GM12878 (cell line): ENCODE measurements at regions not wholly inside any gene's neighbourhood (a gene's known extent, or its start where the extent isn't known, plus 50 kb on each side); places are given as distances from the start of the nearest gene placed in this dataset.
"Not testable (repeated sequence)": the region's sequence is repeated elsewhere in the genome, so short reads cannot be mapped to it uniquely, and the experiment has no call there.

Experiments
- CREB1 ChIP-seq: IDR thresholded peaks from 2 replicates; pipeline ENCODE4 v1.6.1; 2012; ENCODE audit warnings: low read depth, mild to moderate bottlenecking, inconsistent platforms
- GABPA ChIP-seq: IDR thresholded peaks from 2 replicates; pipeline ENCODE4 v1.6.1; 2014; ENCODE audit warnings: antibody characterized with exemption, low read depth, mild to moderate bottlenecking, inconsistent platforms
- GATAD2B ChIP-seq: fragments of 450-650 bp; conservative IDR thresholded peaks from 2 replicates; pipeline ENCODE4 v1.6.1; 2017; ENCODE audit warnings: low read depth, mild to moderate bottlenecking, moderate library complexity
- POLR2A ChIP-seq: IDR thresholded peaks from 2 replicates; pipeline ENCODE4 v1.6.1; 2011; ENCODE audit warnings: low read depth, mild to moderate bottlenecking, low read length
- SREBF1 ChIP-seq: IDR thresholded peaks from 2 replicates; pipeline ENCODE4 v1.6.1; 2012; ENCODE audit warnings: mild to moderate bottlenecking, low read length
- SREBF2 ChIP-seq: IDR thresholded peaks from 2 replicates; pipeline ENCODE4 v1.6.1; 2012; ENCODE audit warnings: mild to moderate bottlenecking, low read length
- TF ChIP-seq, protein P1 (sequence below): IDR thresholded peaks from 2 replicates; pipeline ENCODE4 v1.6.1; 2012; ENCODE audit warnings: low read length, inconsistent platforms
- TF ChIP-seq, protein P2 (sequence below): IDR thresholded peaks from 2 replicates; pipeline ENCODE4 v1.6.1; 2012; ENCODE audit warnings: low read depth, low read length, improper control_type of control experiment

DNA sequence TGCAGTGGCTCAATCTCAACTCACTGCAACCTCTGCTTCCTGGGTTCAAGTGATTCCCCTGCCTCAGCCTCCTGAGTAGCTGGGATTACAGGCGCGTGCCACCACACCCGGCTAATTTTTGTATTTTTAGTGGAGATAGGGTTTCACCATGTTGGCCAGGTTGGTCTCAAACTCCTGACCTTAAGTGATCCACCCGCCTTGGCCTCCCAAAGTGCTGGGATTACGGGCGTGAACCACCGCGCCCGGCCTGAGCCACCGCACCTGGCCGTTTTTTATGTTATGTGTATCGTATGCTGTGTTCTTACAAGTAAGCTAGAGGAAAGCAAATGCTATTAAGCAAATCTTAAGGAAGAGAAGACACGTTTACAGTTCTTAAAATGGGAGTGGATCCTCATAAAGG lies 141.8 kb downstream of the DNAJB6 start:
- not testable (repeated sequence) for TF ChIP-seq POLR2A, SREBF2, SREBF1, GABPA, CREB1, GATAD2B
- TF ChIP-seq, protein P1, sequence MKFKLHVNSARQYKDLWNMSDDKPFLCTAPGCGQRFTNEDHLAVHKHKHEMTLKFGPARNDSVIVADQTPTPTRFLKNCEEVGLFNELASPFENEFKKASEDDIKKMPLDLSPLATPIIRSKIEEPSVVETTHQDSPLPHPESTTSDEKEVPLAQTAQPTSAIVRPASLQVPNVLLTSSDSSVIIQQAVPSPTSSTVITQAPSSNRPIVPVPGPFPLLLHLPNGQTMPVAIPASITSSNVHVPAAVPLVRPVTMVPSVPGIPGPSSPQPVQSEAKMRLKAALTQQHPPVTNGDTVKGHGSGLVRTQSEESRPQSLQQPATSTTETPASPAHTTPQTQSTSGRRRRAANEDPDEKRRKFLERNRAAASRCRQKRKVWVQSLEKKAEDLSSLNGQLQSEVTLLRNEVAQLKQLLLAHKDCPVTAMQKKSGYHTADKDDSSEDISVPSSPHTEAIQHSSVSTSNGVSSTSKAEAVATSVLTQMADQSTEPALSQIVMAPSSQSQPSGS: not testable (repeated sequence)
- TF ChIP-seq, protein P2, sequence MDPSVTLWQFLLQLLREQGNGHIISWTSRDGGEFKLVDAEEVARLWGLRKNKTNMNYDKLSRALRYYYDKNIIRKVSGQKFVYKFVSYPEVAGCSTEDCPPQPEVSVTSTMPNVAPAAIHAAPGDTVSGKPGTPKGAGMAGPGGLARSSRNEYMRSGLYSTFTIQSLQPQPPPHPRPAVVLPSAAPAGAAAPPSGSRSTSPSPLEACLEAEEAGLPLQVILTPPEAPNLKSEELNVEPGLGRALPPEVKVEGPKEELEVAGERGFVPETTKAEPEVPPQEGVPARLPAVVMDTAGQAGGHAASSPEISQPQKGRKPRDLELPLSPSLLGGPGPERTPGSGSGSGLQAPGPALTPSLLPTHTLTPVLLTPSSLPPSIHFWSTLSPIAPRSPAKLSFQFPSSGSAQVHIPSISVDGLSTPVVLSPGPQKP: not testable (repeated sequence)
